ENCODE measurements at regions not wholly inside any gene's neighbourhood (a gene's known extent, or its start where the extent isn't known, plus 50 kb on each side); places are given as distances from the start of the nearest gene placed in this dataset.
"Not testable (repeated sequence)": the region's sequence is repeated elsewhere in the genome, so short reads cannot be mapped to it uniquely, and the experiment has no call there.

DNA sequence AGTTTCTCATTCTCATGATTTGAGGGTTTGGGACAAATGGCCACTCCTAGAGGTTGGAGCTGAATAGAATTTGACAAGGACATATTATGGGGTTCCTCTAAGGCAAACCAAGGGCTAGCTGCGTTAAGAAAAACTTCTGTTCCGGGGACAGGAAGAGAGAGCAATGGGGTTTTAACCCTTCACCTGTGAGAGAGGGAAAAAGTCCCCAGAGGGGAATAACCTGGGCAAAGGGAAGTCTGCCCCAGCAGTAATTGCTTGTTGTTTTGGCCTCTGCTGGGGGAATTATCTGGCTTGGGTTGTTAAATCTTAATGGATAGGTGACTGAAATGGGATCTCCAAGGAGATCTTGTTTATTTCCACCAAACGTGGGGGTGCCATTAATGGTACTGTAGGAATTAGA, 110.1 kb upstream of the MOCS2 start:
- DNase-seq, result no peak

DNA sequence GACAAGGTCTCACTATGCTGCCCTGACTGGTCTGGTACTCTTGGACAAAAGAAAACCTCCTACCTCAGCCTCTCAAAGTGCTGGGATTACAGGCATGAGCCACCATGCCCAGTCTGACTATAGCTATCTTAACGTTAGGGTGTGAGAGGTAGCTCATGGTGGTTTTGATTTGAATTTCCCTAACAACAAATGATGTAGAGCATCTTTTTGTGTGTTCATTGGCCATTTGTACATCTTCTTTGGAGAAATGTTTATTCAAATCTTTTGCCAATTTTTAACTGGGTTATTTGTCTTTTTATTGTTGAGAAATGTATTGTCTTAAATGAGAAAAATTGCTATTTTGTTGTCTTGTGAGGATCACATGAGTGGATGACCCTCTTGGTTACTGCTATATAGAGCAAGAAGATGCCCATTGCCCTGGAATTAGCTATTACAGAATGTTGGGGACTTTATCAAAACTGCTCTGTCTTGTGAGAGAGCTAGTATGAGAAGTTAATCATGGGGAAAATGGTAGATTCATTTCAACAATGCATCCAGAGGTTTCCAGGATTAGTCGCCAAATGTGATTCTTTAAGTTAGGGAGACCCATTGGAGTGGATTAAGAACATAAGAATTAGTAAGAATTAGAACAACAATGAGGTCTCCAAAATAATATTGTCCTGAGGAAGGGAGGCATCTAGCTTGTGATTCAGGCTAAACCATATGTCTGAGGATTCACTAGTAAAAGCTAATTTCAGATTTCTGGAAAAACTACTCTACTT, 124.3 kb upstream of the MOCS2 start:
- no peak for DNase-seq

- DNase-seq, result no peak
These were observed 127.1 kb upstream of the MOCS2 start for GRCh38 chr5:53236683-53237082.

DNA sequence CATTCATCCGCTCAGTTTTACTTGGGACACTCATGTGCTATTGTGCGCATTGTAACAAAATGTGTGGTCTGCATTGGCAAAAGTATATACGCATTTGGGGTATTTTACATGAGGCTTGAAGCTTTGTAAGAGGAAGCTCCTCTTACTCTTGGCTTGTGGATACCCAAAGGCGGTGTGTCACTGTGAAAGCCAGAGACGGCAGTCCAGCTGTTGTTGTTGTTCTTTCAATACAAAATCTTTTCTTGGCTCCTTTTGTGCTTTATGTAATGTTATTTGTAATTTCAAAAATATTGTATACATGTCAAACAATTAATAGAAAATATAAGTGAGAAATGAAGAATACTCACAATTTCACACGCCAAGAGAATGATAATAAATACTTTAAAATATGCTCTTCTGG, 128.3 kb upstream of the MOCS2 start:
- no peak for DNase-seq

GRCh38 chr5:53239301-53239990, 129.9 kb upstream of the MOCS2 start:
- DNase-seq, result no peak

DNA sequence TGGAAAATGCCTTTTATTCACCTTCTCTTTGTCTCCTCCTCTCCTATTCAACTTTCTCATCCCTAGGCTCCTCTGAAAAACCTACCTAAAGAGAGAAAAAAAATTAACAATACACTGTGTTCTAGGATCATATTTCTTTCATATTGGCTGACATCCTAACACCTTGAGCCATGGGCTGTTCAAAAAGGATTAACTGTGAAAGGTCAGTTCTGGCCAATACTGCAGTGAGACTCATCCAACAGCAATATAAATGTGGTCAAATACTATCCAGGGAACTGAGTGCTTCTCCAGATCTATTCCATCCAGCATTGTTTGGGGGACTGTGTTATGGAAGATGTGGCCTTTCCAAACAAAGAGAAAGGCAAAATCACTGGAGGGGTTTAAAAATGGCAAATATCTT, 131.1 kb upstream of the MOCS2 start:
- DNase-seq, result no peak

DNA sequence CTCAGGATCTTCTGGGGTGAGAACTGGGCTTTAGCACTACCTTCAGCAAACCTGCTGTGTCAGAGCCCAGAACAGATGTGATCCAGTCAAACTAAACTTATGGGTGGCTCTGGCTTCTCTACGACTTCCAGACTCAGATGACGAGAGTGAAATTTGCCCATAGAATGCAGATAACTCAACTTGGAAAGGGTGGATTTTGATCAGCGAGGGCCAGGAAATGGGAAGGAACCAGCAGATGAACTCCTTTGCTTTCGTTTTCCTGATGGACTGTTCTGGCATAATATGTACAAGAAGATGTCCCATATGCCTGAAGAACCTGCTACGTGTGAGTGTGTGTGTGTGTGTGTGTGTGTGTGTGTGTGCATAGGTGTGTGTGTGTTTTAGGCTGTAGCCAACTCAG, 132.0 kb upstream of the MOCS2 start:
- DNase-seq, result no peak

- no peak for DNase-seq
These were observed 133.8 kb upstream of the MOCS2 start for GRCh38 chr5:53243403-53243802.

DNA sequence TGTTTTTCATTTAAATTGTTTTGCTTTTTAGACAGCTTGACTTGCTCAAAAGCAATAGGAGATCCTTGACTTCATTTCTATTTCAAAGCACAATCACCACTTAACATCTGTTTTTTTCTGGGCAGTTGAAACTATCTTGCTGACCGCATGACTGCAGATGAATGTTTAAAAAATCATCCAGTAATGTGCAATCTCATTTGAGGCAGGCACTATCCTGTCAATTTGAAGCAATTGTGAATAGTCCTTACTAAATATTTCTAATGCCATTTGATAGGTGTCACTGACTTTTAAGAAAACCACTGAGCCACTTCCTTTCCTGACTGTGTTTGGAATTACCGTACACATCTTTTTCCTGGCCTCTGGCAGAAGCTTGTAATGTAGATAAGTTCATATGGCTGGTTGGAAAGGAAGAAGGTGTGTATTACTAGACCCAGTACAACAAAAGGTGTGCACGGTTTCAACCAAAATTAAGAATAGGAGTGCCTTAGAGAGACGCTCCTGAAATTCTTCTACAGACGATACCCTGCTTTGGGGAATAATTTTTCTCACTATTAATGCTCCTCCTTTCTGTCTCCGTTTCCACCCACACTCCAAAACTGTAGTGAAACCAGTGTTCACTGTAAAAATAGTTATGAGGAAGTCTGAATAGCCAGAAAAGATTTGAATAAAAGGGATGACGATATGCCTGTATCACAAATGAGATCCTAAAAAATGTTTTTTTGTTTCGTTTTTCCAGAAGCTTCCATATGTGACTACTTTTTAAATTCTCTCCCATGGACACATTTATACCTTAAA, 136.7 kb upstream of the MOCS2 start:
- DNase-seq, result no peak

- no peak for DNase-seq
These were observed 140.1 kb upstream of the MOCS2 start for GRCh38 chr5:53249529-53250200.

GRCh38 chr5:53250201-53250550, 140.6 kb upstream of the MOCS2 start:
- DNase-seq, result no peak

GRCh38 chr5:53253421-53253871, 143.9 kb upstream of the MOCS2 start:
- DNase-seq, result no peak

DNA sequence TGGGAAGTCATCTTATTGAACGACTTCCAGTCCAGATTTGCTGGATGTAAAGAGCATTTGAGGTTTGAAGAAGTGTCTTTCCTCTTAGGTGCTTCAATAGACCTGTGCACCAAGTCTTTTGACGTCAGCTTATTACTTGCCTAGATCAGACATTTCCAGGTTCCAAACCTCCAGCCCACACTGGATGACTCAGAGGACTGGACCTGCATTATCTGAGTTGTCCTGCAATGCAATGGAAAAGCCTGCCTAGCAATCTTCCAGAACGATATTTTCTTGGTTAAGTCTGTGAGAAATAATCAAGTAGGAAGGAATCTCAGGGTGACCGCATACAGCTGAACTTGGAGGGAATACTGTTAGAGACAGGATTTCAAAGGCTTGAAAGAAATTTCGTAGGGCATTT, 147.2 kb upstream of the MOCS2 start:
- DNase-seq, result no peak

GRCh38 chr5:53257806-53258373, 148.3 kb upstream of the MOCS2 start:
- no peak for DNase-seq

DNA sequence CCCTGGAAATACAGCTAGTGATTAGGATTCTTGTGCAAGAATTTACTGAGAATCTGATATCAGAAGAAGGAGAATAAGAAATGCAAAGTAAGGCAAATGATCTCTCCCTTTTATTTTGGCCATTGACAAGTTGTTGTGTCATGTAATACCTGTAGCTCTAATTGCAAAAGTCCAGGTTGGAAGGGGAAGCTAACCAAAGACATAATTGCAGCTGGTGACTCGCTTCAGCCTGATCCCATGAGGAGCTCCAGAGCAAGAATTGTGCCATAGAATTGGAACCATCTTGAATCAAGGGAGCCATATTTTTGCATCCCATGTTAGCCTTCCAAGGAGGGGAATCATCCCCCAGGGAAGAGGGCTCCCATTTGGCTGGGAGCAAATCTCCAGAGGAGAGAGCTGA, 149.6 kb upstream of the MOCS2 start:
- no peak for DNase-seq

DNA sequence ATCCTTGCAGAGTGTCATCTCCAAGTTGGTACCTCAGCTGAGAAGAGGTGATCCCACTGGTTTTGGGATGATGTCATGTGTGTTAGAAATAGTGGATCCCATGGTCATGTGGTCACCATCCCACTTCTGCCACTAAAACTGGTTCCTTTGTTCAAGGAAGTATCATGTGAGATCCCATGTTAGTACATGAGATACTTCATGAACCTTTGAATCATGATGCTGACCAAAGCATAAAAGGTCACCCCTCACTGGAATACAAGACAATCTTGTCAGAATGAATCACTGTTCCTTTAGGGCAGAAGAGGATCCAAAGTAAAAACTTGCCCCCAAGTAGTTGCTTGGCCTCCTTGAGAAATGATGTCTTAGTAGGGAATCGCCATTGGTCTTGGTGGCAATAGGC, 150.9 kb upstream of the MOCS2 start:
- no peak for DNase-seq

DNA sequence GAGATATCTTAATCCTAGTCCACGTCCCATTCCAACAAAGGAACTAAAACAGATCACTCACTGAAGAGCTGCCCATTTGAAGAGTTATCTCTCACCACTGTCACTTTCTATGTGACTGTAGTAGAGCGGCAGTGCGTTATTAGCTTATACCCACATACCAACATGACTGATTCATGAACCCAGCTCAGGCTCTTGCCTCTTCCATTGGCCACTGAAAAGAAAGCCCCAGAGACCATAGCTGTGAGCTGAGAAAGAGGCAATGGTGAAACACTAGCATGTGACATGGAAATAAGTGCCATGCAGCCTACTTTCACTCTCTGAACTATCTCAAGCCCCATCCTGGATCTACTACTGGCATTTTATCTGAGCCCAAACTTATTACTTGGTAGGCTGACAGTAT, 151.7 kb upstream of the MOCS2 start:
- DNase-seq, result no peak

DNA sequence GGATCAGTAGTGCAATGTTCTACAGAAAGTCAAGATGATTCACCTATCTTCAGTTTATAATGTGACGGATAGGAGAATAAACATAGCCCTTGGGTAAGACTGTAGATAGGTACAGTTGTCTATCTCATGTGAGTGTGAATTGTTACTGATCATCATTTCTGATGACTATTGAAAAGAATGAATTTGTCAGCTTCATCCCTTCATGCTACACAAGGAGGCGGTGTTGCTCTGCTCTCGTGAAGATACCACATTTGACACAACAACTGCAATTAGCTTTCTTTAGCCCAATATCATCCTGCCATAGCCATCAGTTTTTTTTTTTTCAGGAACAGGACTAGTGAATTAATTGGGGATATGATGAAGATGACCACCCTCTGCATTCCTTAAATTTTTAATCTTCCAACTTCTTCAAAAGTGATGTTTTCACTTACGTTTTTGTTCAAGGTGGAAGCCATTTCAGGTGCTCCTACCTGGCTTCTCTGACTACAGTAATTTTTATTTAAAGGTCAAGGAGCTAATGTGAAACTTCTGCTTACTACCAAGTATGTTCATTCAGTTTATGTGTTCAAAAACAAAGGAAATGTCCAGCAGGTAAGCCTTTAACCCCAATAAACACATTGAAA, 152.9 kb upstream of the MOCS2 start:
- no peak for DNase-seq

DNA sequence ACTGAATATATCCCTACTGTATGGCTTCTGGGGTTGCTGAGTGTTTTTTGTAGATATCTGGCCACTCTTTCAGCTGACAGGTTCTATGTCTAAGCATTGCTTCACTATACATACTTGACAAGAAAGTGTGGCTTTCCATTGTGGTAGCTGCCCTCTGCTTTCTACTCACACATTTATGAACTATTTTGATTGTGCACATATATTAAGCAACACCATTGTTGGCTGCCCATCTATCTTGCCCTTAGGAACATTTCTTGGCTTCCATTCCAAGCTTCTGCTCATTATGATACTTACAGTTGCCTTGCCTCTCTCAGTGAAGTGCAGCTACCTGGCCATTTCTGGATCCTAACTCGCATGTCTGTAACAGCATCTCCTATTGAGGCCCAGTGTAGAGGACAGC, 153.6 kb upstream of the MOCS2 start:
- no peak for DNase-seq

GRCh38 chr5:53265043-53265442, 155.5 kb upstream of the MOCS2 start:
- no peak for DNase-seq

GRCh38 chr5:53268241-53268640, 158.7 kb upstream of the MOCS2 start:
- DNase-seq, result not testable (repeated sequence)

DNA sequence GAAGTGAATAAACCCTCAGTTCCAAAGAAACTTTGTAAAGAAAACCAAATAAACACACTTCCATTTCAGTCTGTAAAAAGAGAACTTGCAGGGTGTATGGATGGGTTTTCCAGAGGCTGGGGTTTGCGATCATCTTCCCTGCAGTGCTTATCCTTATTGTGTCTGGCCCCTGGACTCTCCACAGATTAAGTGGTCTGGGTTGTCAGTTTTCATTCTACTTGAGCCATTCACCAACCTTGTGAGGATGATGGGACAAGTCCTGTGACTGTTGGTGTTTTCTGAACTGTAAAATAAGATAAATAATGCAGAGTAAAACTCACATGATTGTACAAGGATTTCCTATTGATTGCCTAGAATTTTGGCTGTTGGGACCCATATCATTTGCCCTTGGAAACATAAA, 166.1 kb upstream of the MOCS2 start:
- DNase-seq, result no peak

DNA sequence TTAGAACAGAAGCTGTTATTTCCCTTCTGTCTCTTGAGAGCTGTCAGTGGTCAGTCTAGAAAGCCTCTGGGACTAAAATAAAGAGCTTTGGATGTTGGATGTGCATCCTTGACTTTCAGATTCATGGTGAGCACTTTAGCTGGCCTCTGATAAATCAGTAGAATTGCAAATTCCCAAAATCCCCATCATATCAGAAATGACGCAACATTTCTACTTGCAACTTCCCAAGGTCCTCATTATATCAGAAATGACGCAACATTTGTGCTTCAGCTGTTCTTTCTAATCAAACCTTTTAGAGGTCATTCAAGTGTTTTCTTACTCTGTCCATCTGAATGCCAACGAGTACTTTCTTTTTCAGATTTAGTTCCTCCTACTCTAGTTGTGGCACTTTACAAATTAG, 167.3 kb upstream of the MOCS2 start:
- DNase-seq, result no peak

All from SHP77 treated with DMSO at 0.1 percent for 48 hours (cell line).